Hepatocyte (in vitro differentiated cells): ENCODE measurements at regions not wholly inside any gene's neighbourhood (a gene's known extent, or its start where the extent isn't known, plus 50 kb on each side); places are given as distances from the start of the nearest gene placed in this dataset.

Experiments
- DNase-seq: peaks from one replicate; pipeline ENCODE4 v3.0.0-alpha.2; 2016; ENCODE audit warnings: low spot score
- H2AFZ ChIP-seq: fragments of 200-600 bp; sonication (generic); 2 replicates; pipeline ENCODE4 v1.6.0; 2016; ENCODE audit warnings: antibody characterized with exemption, mild to moderate bottlenecking
- H3K27ac ChIP-seq: fragments of 200-600 bp; sonication (generic); 2 replicates; pipeline ENCODE4 v1.5.1; 2016; ENCODE audit warnings: mild to moderate bottlenecking
- H3K27me3 ChIP-seq: fragments of 200-600 bp; sonication (generic); 2 replicates; pipeline ENCODE4 v1.6.1; 2016
- H3K36me3 ChIP-seq: fragments of 200-600 bp; sonication (generic); replicated peaks from 2 replicates; pipeline ENCODE4 v1.5.1; 2016; ENCODE audit warnings: low read depth; ENCODE audit not compliant: insufficient read depth
- H3K4me1 ChIP-seq: fragments of 200-600 bp; sonication (generic); 2 replicates; pipeline ENCODE4 v1.5.1; 2016; ENCODE audit warnings: mild to moderate bottlenecking, moderate library complexity; ENCODE audit not compliant: insufficient read depth
- H3K4me2 ChIP-seq: fragments of 200-600 bp; sonication (generic); 2 replicates; pipeline ENCODE4 v1.6.0; 2016
- H3K4me3 ChIP-seq: fragments of 200-600 bp; sonication (generic); 2 replicates; pipeline ENCODE4 v1.5.1; 2016; ENCODE audit warnings: mild to moderate bottlenecking
- H3K79me2 ChIP-seq: fragments of 200-600 bp; sonication (generic); 2 replicates; pipeline ENCODE4 v1.6.0; 2017; ENCODE audit warnings: mild to moderate bottlenecking
- H3K9me2 ChIP-seq: fragments of 200-600 bp; sonication (generic); replicated peaks from 2 replicates; pipeline ENCODE4 v1.6.0; 2017; ENCODE audit warnings: mild to moderate bottlenecking; ENCODE audit not compliant: insufficient read depth
- H3K9me3 ChIP-seq: fragments of 200-600 bp; sonication (generic); 2 replicates; pipeline ENCODE4 v1.5.1; 2016; ENCODE audit warnings: low read depth, mild to moderate bottlenecking
- H4K20me1 ChIP-seq: fragments of 200-600 bp; sonication (generic); 2 replicates; pipeline ENCODE4 v1.6.0; 2016; ENCODE audit warnings: mild to moderate bottlenecking; ENCODE audit not compliant: insufficient read depth, poor library complexity, severe bottlenecking
- EZH2 ChIP-seq: fragments of 200-600 bp; sonication (generic); IDR thresholded peaks from 2 replicates; pipeline ENCODE4 v1.6.1; 2016; ENCODE audit warnings: antibody characterized with exemption, mild to moderate bottlenecking, borderline replicate concordance
- EZH2phosphoT487 ChIP-seq: fragments of 200-600 bp; sonication (generic); IDR thresholded peaks from one replicate; pipeline ENCODE4 v1.6.1; 2018; ENCODE audit warnings: antibody characterized with exemption, mild to moderate bottlenecking, low read depth, moderate library complexity; ENCODE audit not compliant: unreplicated experiment, severe bottlenecking
- whole genome bisulfite sequencing: methylation state at CpG from one replicate; pipeline ENCODE4 v1.1.6; 2016; ENCODE audit warnings: low lambda C conversion rate; ENCODE audit errors: missing lambda C conversion rate; 5-methylcytosine and 5-hydroxymethylcytosine counted together
- TF ChIP-seq, protein P1 (sequence below): fragments of 200-600 bp; sonication (generic); IDR thresholded peaks from 2 replicates; pipeline ENCODE4 v1.5.1; 2016; ENCODE audit warnings: antibody characterized with exemption, mild to moderate bottlenecking; ENCODE audit not compliant: poor library complexity

DNA sequence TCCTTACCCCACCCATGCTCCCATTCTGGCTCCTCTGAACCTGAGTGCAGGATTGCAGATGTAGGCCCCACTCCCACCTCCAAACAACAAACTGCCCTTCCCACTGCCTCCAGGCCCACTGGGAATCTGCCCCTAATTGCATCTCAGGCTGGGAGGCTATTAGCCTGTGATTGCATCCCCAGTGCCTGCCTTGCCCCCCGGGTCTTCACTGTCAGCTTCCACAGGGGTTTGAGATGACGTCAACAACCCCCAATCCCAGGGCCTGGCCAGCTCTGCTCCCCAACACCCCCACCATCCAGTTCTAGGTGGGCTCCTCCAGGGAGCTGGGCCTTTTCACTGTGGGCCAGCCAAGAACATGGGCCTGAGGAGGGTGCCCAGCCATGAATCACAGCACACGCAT, 91.5 kb downstream of the PCDH1 start:
- H3K9me2 ChIP-seq = no peaks in the 10 kb centered on the region
- 85% methylated on average over 3 of the region's 3 CpGs for WGBS
- no peaks in the 10 kb centered on the region for H3K4me1 ChIP-seq
- H3K36me3 ChIP-seq = no peaks in the 10 kb centered on the region
- H3K4me3 ChIP-seq = no peak overlapping the region
- H3K79me2 ChIP-seq = no peaks in the 10 kb centered on the region
- TF ChIP-seq, protein P1, sequence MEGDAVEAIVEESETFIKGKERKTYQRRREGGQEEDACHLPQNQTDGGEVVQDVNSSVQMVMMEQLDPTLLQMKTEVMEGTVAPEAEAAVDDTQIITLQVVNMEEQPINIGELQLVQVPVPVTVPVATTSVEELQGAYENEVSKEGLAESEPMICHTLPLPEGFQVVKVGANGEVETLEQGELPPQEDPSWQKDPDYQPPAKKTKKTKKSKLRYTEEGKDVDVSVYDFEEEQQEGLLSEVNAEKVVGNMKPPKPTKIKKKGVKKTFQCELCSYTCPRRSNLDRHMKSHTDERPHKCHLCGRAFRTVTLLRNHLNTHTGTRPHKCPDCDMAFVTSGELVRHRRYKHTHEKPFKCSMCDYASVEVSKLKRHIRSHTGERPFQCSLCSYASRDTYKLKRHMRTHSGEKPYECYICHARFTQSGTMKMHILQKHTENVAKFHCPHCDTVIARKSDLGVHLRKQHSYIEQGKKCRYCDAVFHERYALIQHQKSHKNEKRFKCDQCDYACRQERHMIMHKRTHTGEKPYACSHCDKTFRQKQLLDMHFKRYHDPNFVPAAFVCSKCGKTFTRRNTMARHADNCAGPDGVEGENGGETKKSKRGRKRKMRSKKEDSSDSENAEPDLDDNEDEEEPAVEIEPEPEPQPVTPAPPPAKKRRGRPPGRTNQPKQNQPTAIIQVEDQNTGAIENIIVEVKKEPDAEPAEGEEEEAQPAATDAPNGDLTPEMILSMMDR = no peak
- TF ChIP-seq EZH2phosphoT487 = no peak
- TF ChIP-seq EZH2 = no peak
- no peaks in the 10 kb centered on the region for H3K9me3 ChIP-seq
- peaks cover 3% of the 10 kb centered on the region for H3K27me3 ChIP-seq
- no peak overlapping the region for H3K4me2 ChIP-seq
- H4K20me1 ChIP-seq = no peaks in the 10 kb centered on the region
- no peak overlapping the region for H2AFZ ChIP-seq
- DNase-seq = no peak
- no peak overlapping the region for H3K27ac ChIP-seq

DNA sequence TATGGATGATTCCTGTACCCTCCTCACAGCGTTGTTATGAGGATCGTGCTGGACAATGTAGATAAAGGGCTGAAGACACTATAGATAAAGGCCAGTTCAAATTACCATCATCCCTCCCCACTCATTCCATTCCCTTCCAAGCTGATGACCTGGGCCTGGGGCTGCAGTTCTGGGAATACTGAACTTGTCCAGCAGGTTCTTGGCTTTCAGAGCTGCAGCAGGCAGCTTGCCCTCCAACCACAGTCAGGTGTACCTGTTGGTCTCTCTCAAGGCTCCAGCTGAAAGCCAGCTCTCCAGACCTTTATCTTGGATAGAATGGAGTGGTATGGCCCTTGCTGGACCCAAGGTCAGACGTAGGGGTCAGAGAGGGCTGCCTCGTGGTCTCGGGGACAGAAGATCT, 92.5 kb downstream of the PCDH1 start:
- H2AFZ ChIP-seq = no peak overlapping the region
- WGBS = 47% methylated on average over 5 of the region's 5 CpGs

DNA sequence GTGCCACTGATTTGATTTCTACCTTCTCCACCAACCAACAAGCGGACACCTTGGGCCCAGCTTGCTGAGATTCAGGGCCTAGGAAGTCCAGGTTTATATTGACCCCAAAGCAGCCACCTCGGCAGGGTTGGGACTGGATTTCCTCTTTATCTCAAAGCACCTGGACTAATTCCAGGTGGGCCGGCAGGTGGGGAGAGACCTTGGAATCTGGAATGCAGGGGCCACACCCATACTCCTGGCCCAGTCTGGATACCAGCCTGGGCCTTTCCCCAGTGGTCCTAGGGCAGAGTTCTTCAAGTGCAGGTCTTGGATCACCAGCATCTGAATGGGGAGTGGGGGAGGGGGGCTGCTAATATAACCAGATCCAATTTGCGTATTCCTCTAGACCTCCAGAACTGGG, 93.1 kb downstream of the PCDH1 start:
- Histone ChIP-seq H2AFZ (no peak overlapping the region), H3K27me3 (peaks cover 3% of the 10 kb centered on the region), H3K9me2 (no peaks in the 10 kb centered on the region), H3K4me3 (no peak overlapping the region), H3K4me1 (no peaks in the 10 kb centered on the region), H3K27ac (no peak overlapping the region), H4K20me1 (no peaks in the 10 kb centered on the region), H3K9me3 (no peaks in the 10 kb centered on the region), H3K4me2 (no peak overlapping the region), H3K79me2 (no peaks in the 10 kb centered on the region), H3K36me3 (no peaks in the 10 kb centered on the region)
- DNase-seq = no peak
- WGBS = 74% methylated on average over 4 of the region's 4 CpGs
- no peak for TF ChIP-seq EZH2phosphoT487
- TF ChIP-seq, protein P1 = no peak
- no peak for TF ChIP-seq EZH2

More for the DNA sequence above, 92.5 kb downstream of the PCDH1 start:
- Histone ChIP-seq H4K20me1 (no peaks in the 10 kb centered on the region), H3K79me2 (no peaks in the 10 kb centered on the region), H3K9me2 (no peaks in the 10 kb centered on the region), H3K36me3 (no peaks in the 10 kb centered on the region), H3K27ac (no peak overlapping the region), H3K4me1 (no peaks in the 10 kb centered on the region), H3K4me2 (no peak overlapping the region), H3K4me3 (no peak overlapping the region), H3K9me3 (no peaks in the 10 kb centered on the region), H3K27me3 (peaks cover 3% of the 10 kb centered on the region)
- TF ChIP-seq, protein P1 = no peak
- TF ChIP-seq EZH2 = no peak
- TF ChIP-seq EZH2phosphoT487 = no peak
- DNase-seq = no peak

DNA sequence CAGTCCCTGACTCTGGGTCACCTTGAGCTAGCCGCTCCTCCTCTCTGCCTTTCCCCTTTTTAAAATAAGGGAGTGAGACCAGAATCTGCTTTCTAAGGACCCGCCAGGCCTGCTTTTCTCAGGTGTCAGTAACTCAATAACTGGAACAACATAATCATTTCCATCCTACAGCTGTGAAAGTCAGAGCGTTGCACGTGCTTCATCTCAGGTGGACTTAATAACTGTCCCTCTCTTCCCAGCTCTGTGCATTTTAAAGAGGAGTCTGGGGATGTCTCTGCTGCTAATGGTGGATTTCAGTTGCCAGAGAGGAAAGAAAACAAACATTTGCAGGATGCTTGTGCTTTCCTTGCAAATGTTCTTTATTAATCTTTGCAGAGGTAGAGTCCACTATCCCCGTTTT, 93.7 kb downstream of the PCDH1 start:
- DNase-seq = no peak
- WGBS = 86% methylated on average over 5 of the region's 5 CpGs
- H3K4me2 ChIP-seq = no peak overlapping the region

More for the DNA sequence above, 93.7 kb downstream of the PCDH1 start:
- Histone ChIP-seq H3K36me3 (no peaks in the 10 kb centered on the region), H3K27ac (no peak overlapping the region), H3K79me2 (no peaks in the 10 kb centered on the region), H3K4me3 (no peak overlapping the region), H3K4me1 (no peaks in the 10 kb centered on the region), H3K9me3 (no peaks in the 10 kb centered on the region), H3K9me2 (no peaks in the 10 kb centered on the region), H3K27me3 (peaks cover 3% of the 10 kb centered on the region), H2AFZ (no peak overlapping the region), H4K20me1 (no peaks in the 10 kb centered on the region)
- TF ChIP-seq EZH2 = no peak
- no peak for TF ChIP-seq EZH2phosphoT487
- TF ChIP-seq, protein P1 = no peak
